AG10803 (cell line): ENCODE measurements at regions not wholly inside any gene's neighbourhood (a gene's known extent, or its start where the extent isn't known, plus 50 kb on each side); places are given as distances from the start of the nearest gene placed in this dataset.
"Not testable (repeated sequence)": the region's sequence is repeated elsewhere in the genome, so short reads cannot be mapped to it uniquely, and the experiment has no call there.

ENCODE experiments used
- DNase-seq: peaks from one replicate; pipeline ENCODE4 v3.0.0; 2010; ENCODE audit warnings: low read depth
- H3K4me3 ChIP-seq: 2 replicates; pipeline ENCODE4 v1.5.1; 2011; ENCODE audit warnings: mild to moderate bottlenecking, low read length, control low read depth
- CTCF ChIP-seq: conservative IDR thresholded peaks from 2 replicates; pipeline ENCODE4 v1.5.1; 2011; ENCODE audit warnings: mild to moderate bottlenecking, low read length, control low read depth, inconsistent platforms

GRCh38 chr11:96540875-96541274, 151.1 kb downstream of the JRKL start:
- TF ChIP-seq CTCF = no peak
- H3K4me3 ChIP-seq = no peak overlapping the region
- no peak for DNase-seq

- TF ChIP-seq CTCF = no peak
- DNase-seq = no peak
- H3K4me3 ChIP-seq = no peak overlapping the region
These were observed 153.4 kb downstream of the JRKL start for GRCh38 chr11:96543177-96543576.

GRCh38 chr11:96545192-96545591, 155.4 kb downstream of the JRKL start:
- not testable (repeated sequence) for H3K4me3 ChIP-seq

GRCh38 chr11:96551136-96551535, 161.3 kb downstream of the JRKL start:
- no peak overlapping the region for H3K4me3 ChIP-seq
- no peak for DNase-seq
- no peak for TF ChIP-seq CTCF

More at GRCh38 chr11:96545192-96545591, 155.4 kb downstream of the JRKL start:
- not testable (repeated sequence) for DNase-seq

- no peak overlapping the region for H3K4me3 ChIP-seq
- TF ChIP-seq CTCF = no peak
- DNase-seq = no peak
These were observed 164.5 kb downstream of the JRKL start for GRCh38 chr11:96554236-96554820.

- H3K4me3 ChIP-seq, DNase-seq: not testable (repeated sequence)
These were observed 166.0 kb downstream of the JRKL start for GRCh38 chr11:96555826-96556225.

GRCh38 chr11:96560727-96561126, 170.9 kb downstream of the JRKL start:
- H3K4me3 ChIP-seq, DNase-seq: not testable (repeated sequence)

- no peak overlapping the region for H3K4me3 ChIP-seq
- no peak for TF ChIP-seq CTCF
- DNase-seq = no peak
These were observed 177.4 kb downstream of the JRKL start for GRCh38 chr11:96567176-96567575.

GRCh38 chr11:96567667-96568066, 177.9 kb downstream of the JRKL start:
- TF ChIP-seq CTCF = no peak
- no peak overlapping the region for H3K4me3 ChIP-seq
- no peak for DNase-seq
